ENCODE measurements at regions not wholly inside any gene's neighbourhood (a gene's known extent, or its start where the extent isn't known, plus 50 kb on each side); places are given as distances from the start of the nearest gene placed in this dataset.

DNA sequence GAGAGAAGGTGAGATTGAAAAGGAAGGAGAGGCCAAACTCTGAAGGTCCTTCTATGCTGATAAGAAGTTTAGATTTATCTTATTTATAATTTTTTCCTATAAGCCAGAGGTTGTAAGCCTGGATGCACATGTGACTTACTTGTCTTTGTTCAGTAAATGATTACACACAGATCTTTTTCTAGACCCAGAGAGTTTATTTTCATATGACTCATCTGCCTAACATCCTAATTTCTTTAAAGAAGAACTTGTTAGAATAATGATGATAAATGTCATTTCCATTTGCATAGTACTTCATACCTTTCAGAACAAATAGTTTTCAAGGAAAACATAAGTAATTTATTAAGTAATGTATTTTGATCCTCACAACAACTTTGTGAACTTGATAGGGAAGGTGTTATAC lies 434.8 kb upstream of the DPH6 start:
- TF ChIP-seq, protein P1, sequence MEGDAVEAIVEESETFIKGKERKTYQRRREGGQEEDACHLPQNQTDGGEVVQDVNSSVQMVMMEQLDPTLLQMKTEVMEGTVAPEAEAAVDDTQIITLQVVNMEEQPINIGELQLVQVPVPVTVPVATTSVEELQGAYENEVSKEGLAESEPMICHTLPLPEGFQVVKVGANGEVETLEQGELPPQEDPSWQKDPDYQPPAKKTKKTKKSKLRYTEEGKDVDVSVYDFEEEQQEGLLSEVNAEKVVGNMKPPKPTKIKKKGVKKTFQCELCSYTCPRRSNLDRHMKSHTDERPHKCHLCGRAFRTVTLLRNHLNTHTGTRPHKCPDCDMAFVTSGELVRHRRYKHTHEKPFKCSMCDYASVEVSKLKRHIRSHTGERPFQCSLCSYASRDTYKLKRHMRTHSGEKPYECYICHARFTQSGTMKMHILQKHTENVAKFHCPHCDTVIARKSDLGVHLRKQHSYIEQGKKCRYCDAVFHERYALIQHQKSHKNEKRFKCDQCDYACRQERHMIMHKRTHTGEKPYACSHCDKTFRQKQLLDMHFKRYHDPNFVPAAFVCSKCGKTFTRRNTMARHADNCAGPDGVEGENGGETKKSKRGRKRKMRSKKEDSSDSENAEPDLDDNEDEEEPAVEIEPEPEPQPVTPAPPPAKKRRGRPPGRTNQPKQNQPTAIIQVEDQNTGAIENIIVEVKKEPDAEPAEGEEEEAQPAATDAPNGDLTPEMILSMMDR (IDR thresholded peaks at IDR 0.05) = no peak
- TF ChIP-seq EZH2 (IDR thresholded peaks at IDR 0.05; ENCODE audit: borderline replicate concordance, insufficient read depth, low read depth, low read length, poor library complexity, severe bottlenecking) = no peak
